Neural crest cell (in vitro differentiated cells): ENCODE measurements at regions not wholly inside any gene's neighbourhood (a gene's known extent, or its start where the extent isn't known, plus 50 kb on each side); places are given as distances from the start of the nearest gene placed in this dataset.

ENCODE experiments used
- DNase-seq: peaks from one replicate; pipeline ENCODE4 v3.0.0; 2021; ENCODE audit warnings: low read depth, mixed read lengths, low spot score
- H3K27ac Mint-ChIP-seq: one replicate; pipeline ENCODE4 v1.8.0; 2021; ENCODE audit warnings: mild to moderate bottlenecking, mixed read lengths; ENCODE audit not compliant: unreplicated experiment
- H3K27me3 Mint-ChIP-seq: 2 replicates; pipeline ENCODE4 v1.8.0; 2021; ENCODE audit warnings: low read depth, mild to moderate bottlenecking, mixed read lengths
- H3K36me3 Mint-ChIP-seq: 2 replicates; pipeline ENCODE4 v1.8.0; 2021; ENCODE audit warnings: low read depth, mild to moderate bottlenecking, mixed read lengths
- H3K4me1 Mint-ChIP-seq: 2 replicates; pipeline ENCODE4 v1.8.0; 2021; ENCODE audit warnings: mixed read lengths
- H3K4me3 Mint-ChIP-seq: one replicate; pipeline ENCODE4 v1.8.0; 2021; ENCODE audit warnings: mild to moderate bottlenecking, mixed read lengths
- H3K9me3 Mint-ChIP-seq: 2 replicates; pipeline ENCODE4 v1.8.0; 2021; ENCODE audit warnings: mixed read lengths
- CTCF ChIP-seq: fragments of 200-600 bp; sonication (generic); conservative IDR thresholded peaks from 2 replicates; pipeline ENCODE4 v1.5.0; 2021; ENCODE audit warnings: antibody characterized with exemption, mild to moderate bottlenecking

GRCh38 chr6:134642819-134643218 lies 307.1 kb downstream of the ALDH8A1 start:
- no peak overlapping the region for H3K4me3 Mint-ChIP-seq
- DNase-seq: no peak
- H3K27me3 Mint-ChIP-seq: no peaks in the 10 kb centered on the region
- TF ChIP-seq CTCF: no peak
- H3K27ac Mint-ChIP-seq: no peak overlapping the region
- H3K9me3 Mint-ChIP-seq: peaks cover 7% of the 10 kb centered on the region
- no peaks in the 10 kb centered on the region for H3K4me1 Mint-ChIP-seq
- no peaks in the 10 kb centered on the region for H3K36me3 Mint-ChIP-seq

GRCh38 chr6:134642279-134642678 lies 307.6 kb downstream of the ALDH8A1 start:
- H3K27me3 Mint-ChIP-seq: no peaks in the 10 kb centered on the region
- no peaks in the 10 kb centered on the region for H3K4me1 Mint-ChIP-seq
- no peak for DNase-seq
- no peak for TF ChIP-seq CTCF
- H3K27ac Mint-ChIP-seq: no peak overlapping the region
- H3K9me3 Mint-ChIP-seq: peaks cover 7% of the 10 kb centered on the region
- no peak overlapping the region for H3K4me3 Mint-ChIP-seq
- no peaks in the 10 kb centered on the region for H3K36me3 Mint-ChIP-seq

GRCh38 chr6:134640975-134641429 lies 308.9 kb downstream of the ALDH8A1 start:
- TF ChIP-seq CTCF: peak; percentile 93
- Mint-ChIP-seq H3K4me1 (no peaks in the 10 kb centered on the region), H3K9me3 (peaks cover 3% of the 10 kb centered on the region), H3K27me3 (no peaks in the 10 kb centered on the region), H3K36me3 (no peaks in the 10 kb centered on the region), H3K27ac (no peak overlapping the region), H3K4me3 (no peak overlapping the region)
- DNase-seq: peak; percentile 60

GRCh38 chr6:134640229-134640628 lies 309.7 kb downstream of the ALDH8A1 start:
- H3K36me3 Mint-ChIP-seq: no peaks in the 10 kb centered on the region
- TF ChIP-seq CTCF: no peak
- H3K4me1 Mint-ChIP-seq: no peaks in the 10 kb centered on the region
- DNase-seq: no peak
- no peaks in the 10 kb centered on the region for H3K27me3 Mint-ChIP-seq
- no peak overlapping the region for H3K27ac Mint-ChIP-seq
- H3K4me3 Mint-ChIP-seq: no peak overlapping the region
- H3K9me3 Mint-ChIP-seq: peaks cover 3% of the 10 kb centered on the region

GRCh38 chr6:134637847-134638437 lies 312.0 kb downstream of the ALDH8A1 start:
- no peak for TF ChIP-seq CTCF
- H3K4me3 Mint-ChIP-seq: no peak overlapping the region
- H3K9me3 Mint-ChIP-seq: peaks cover 3% of the 10 kb centered on the region
- H3K27ac Mint-ChIP-seq: no peak overlapping the region
- no peaks in the 10 kb centered on the region for H3K36me3 Mint-ChIP-seq
- H3K27me3 Mint-ChIP-seq: no peaks in the 10 kb centered on the region
- no peak for DNase-seq
- no peaks in the 10 kb centered on the region for H3K4me1 Mint-ChIP-seq
